Stimulated activated CD4-positive, alpha-beta T cell treated with anti-CD3 and anti-CD28 coated beads, Interleukin-2, amount 100 ng/mL, for 48 hours (primary cell): ENCODE measurements at regions not wholly inside any gene's neighbourhood (a gene's known extent, or its start where the extent isn't known, plus 50 kb on each side); places are given as distances from the start of the nearest gene placed in this dataset.

ENCODE experiments used
- DNase-seq, 2 donors: peaks; one replicate each; pipeline ENCODE4 v3.0.0-alpha.2; 2020

GRCh38 chr20:42020316-42020715, 402.1 kb upstream of the CHD6 start:
- no peak for DNase-seq

- no peak for DNase-seq
Observed at GRCh38 chr20:42018979-42019378, 400.8 kb upstream of the CHD6 start.

- no peak for DNase-seq
Observed at GRCh38 chr20:42010090-42010489, 391.9 kb upstream of the CHD6 start.

- DNase-seq: no peak
Observed at GRCh38 chr20:42007251-42007650, 389.1 kb upstream of the CHD6 start.

- no peak for DNase-seq
Observed at GRCh38 chr20:42005211-42005610, 387.0 kb upstream of the CHD6 start.

GRCh38 chr20:42003380-42003779, 385.2 kb upstream of the CHD6 start:
- DNase-seq: no peak

- DNase-seq: no peak
Observed at GRCh38 chr20:41998539-41999341, 380.6 kb upstream of the CHD6 start.

- no peak for DNase-seq
Observed at GRCh38 chr20:41996951-41997350, 378.8 kb upstream of the CHD6 start.

GRCh38 chr20:41992481-41992880, 374.3 kb upstream of the CHD6 start:
- no peak for DNase-seq

GRCh38 chr20:41991412-41991811, 373.2 kb upstream of the CHD6 start:
- DNase-seq: no peak

- DNase-seq: no peak
Observed at GRCh38 chr20:41989935-41990635, 371.9 kb upstream of the CHD6 start.

GRCh38 chr20:41989039-41989679, 371.0 kb upstream of the CHD6 start:
- DNase-seq: no peak

- DNase-seq: no peak
Observed at GRCh38 chr20:41984031-41984430, 365.9 kb upstream of the CHD6 start.

GRCh38 chr20:41983159-41983558, 365.0 kb upstream of the CHD6 start:
- no peak for DNase-seq

- no peak for DNase-seq
Observed at GRCh38 chr20:41981746-41982145, 363.6 kb upstream of the CHD6 start.

GRCh38 chr20:41978875-41979274, 360.7 kb upstream of the CHD6 start:
- DNase-seq: no peak

GRCh38 chr20:41978246-41978790, 360.1 kb upstream of the CHD6 start:
- DNase-seq: no peak

GRCh38 chr20:41969656-41970055, 351.5 kb upstream of the CHD6 start:
- no peak for DNase-seq

GRCh38 chr20:41960166-41960565, 342.0 kb upstream of the CHD6 start:
- DNase-seq: no peak

- DNase-seq: no peak
Observed at GRCh38 chr20:41958391-41958790, 340.2 kb upstream of the CHD6 start.

GRCh38 chr20:41956338-41957074, 338.3 kb upstream of the CHD6 start:
- DNase-seq: no peak

- no peak for DNase-seq
Observed at GRCh38 chr20:41952166-41952565, 334.0 kb upstream of the CHD6 start.

- no peak for DNase-seq
Observed at GRCh38 chr20:41951615-41952014, 333.4 kb upstream of the CHD6 start.
